ENCODE measurements at regions not wholly inside any gene's neighbourhood (a gene's known extent, or its start where the extent isn't known, plus 50 kb on each side); places are given as distances from the start of the nearest gene placed in this dataset.
"Not testable (repeated sequence)": the region's sequence is repeated elsewhere in the genome, so short reads cannot be mapped to it uniquely, and the experiment has no call there.

DNA sequence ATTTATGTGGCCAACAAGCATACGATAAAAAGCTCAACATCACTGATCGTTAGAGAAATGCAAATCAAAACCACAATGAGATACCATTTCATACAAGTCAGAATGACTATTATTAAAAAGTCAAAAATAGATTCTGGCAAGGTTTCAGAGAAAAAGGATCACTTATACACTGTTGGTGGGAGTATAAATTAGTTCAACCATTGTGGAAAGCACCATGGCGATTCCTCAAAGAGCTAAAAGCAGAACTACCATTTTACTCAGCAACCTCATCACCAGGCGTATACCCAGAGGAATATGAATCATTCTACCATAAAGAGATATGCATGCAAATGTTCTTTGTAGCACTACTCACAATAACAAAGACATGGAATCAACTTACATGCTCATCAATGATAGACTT is 478.7 kb upstream of the GALNTL6 start:
- no peak overlapping the region for H3K9ac ChIP-seq (ENCODE audit: low read depth in 1 of 2, low read length in 2 of 2)
- H3K4me1 ChIP-seq (ENCODE audit: control insufficient read depth in 2 of 2, insufficient read depth in 2 of 2, low read length in 2 of 2), result no peaks in the 10 kb centered on the region
- no peaks in the 10 kb centered on the region for H3K36me3 ChIP-seq (ENCODE audit: control insufficient read depth in 2 of 2, insufficient read depth in 2 of 2, low read length in 2 of 2)
- H3K9me3 ChIP-seq (ENCODE audit: control insufficient read depth in 2 of 2, low read length in 2 of 2), result no peaks in the 10 kb centered on the region
- no peaks in the 10 kb centered on the region for H3K27me3 ChIP-seq (ENCODE audit: control insufficient read depth in 2 of 2, insufficient read depth in 2 of 2, low read length in 2 of 2)
- no peak overlapping the region for H3K27ac ChIP-seq (ENCODE audit: low read depth in 2 of 2, low read length in 2 of 2)
- no peak overlapping the region for H3K4me3 ChIP-seq (ENCODE audit: low read length in 2 of 2)

- no peaks in the 10 kb centered on the region for H3K36me3 ChIP-seq (ENCODE audit: control insufficient read depth in 2 of 2, insufficient read depth in 2 of 2, low read length in 2 of 2)
- no peak overlapping the region for H3K27ac ChIP-seq (ENCODE audit: low read depth in 2 of 2, low read length in 2 of 2)
- no peaks in the 10 kb centered on the region for H3K27me3 ChIP-seq (ENCODE audit: control insufficient read depth in 2 of 2, insufficient read depth in 2 of 2, low read length in 2 of 2)
- H3K4me1 ChIP-seq (ENCODE audit: control insufficient read depth in 2 of 2, insufficient read depth in 2 of 2, low read length in 2 of 2), result no peaks in the 10 kb centered on the region
- no peak overlapping the region for H3K9ac ChIP-seq (ENCODE audit: low read depth in 1 of 2, low read length in 2 of 2)
- no peak overlapping the region for H3K4me3 ChIP-seq (ENCODE audit: low read length in 2 of 2)
- no peaks in the 10 kb centered on the region for H3K9me3 ChIP-seq (ENCODE audit: control insufficient read depth in 2 of 2, low read length in 2 of 2)
Measured at GRCh38 chr4:171308661-171309060, 504.5 kb upstream of the GALNTL6 start.

DNA sequence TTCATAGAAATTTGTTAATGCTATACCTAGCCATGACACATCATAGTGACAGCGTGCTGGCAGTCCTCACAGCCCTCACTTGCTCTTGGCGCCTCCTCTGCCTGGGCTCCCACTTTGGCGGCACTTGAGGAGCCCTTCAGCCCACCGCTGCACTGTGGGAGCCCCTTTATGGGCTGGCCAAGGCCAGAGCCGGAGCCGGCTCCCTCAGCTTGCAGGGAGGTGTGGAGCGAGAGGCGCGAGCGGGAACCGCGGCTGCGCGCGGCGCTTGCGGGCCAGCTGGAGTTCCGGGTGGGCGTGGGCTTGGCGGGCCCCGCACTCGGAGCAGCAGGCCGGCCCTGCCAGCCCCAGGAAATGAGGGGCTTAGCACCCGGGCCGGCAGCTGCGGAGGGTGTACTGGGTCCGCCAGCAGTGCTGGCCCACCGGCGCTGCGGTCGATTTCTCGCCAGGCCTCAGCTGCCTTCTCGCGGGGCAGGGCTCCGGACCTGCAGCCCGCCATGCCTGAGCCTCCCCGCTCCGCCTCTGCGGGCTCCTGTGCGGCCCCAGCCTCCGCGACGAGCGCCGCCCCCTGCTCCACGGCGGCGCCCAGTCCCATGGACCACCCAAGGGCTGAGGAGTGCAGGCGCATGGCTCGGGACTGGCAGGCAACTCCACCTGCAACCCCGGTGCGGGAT is 515.0 kb upstream of the GALNTL6 start:
- not testable (repeated sequence) for H3K9ac ChIP-seq (ENCODE audit: low read depth in 1 of 2, low read length in 2 of 2); H3K27me3 ChIP-seq (ENCODE audit: control insufficient read depth in 2 of 2, insufficient read depth in 2 of 2, low read length in 2 of 2); H3K36me3 ChIP-seq (ENCODE audit: control insufficient read depth in 2 of 2, insufficient read depth in 2 of 2, low read length in 2 of 2); H3K9me3 ChIP-seq (ENCODE audit: control insufficient read depth in 2 of 2, low read length in 2 of 2); H3K27ac ChIP-seq (ENCODE audit: low read depth in 2 of 2, low read length in 2 of 2); H3K4me1 ChIP-seq (ENCODE audit: control insufficient read depth in 2 of 2, insufficient read depth in 2 of 2, low read length in 2 of 2); H3K4me3 ChIP-seq (ENCODE audit: low read length in 2 of 2)

DNA sequence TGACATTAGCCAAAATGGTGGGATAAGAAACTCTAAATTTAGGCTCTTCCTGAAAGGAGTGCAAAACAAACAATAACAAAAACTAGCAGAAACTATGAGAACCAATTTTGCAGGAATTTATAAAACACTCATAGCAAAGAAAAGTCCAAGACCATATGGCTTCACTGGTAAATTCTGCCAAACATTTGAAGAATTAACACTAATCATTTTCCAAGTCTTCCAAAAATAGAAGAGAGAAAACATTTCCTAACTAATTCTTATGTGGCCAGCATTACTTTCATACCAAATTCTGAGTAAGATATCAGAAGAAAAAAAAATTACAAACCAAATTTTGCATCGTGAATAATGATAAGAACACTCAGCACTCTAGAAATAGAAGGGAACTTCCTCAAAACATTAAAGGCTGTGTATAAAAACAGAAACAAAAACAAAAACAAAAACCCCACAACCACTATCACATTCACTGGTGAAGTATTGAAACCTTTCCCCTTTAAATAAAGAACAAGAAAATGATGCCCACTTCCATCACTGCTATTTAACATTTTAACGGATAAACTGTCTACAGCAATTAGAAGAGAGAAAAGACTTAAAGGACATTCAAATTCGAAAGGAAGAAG is 524.3 kb upstream of the GALNTL6 start:
- no peaks in the 10 kb centered on the region for H3K4me1 ChIP-seq (ENCODE audit: control insufficient read depth in 2 of 2, insufficient read depth in 2 of 2, low read length in 2 of 2)
- no peak overlapping the region for H3K4me3 ChIP-seq (ENCODE audit: low read length in 2 of 2)
- H3K9ac ChIP-seq (ENCODE audit: low read depth in 1 of 2, low read length in 2 of 2), result no peak overlapping the region
- H3K36me3 ChIP-seq (ENCODE audit: control insufficient read depth in 2 of 2, insufficient read depth in 2 of 2, low read length in 2 of 2), result no peaks in the 10 kb centered on the region
- H3K27me3 ChIP-seq (ENCODE audit: control insufficient read depth in 2 of 2, insufficient read depth in 2 of 2, low read length in 2 of 2), result no peaks in the 10 kb centered on the region
- no peak overlapping the region for H3K27ac ChIP-seq (ENCODE audit: low read depth in 2 of 2, low read length in 2 of 2)
- H3K9me3 ChIP-seq (ENCODE audit: control insufficient read depth in 2 of 2, low read length in 2 of 2), result no peaks in the 10 kb centered on the region

- no peak overlapping the region for H3K27ac ChIP-seq (ENCODE audit: low read depth in 2 of 2, low read length in 2 of 2)
- H3K9me3 ChIP-seq (ENCODE audit: control insufficient read depth in 2 of 2, low read length in 2 of 2), result no peaks in the 10 kb centered on the region
- H3K4me1 ChIP-seq (ENCODE audit: control insufficient read depth in 2 of 2, insufficient read depth in 2 of 2, low read length in 2 of 2), result no peaks in the 10 kb centered on the region
- no peaks in the 10 kb centered on the region for H3K27me3 ChIP-seq (ENCODE audit: control insufficient read depth in 2 of 2, insufficient read depth in 2 of 2, low read length in 2 of 2)
- H3K4me3 ChIP-seq (ENCODE audit: low read length in 2 of 2), result no peak overlapping the region
- H3K9ac ChIP-seq (ENCODE audit: low read depth in 1 of 2, low read length in 2 of 2), result no peak overlapping the region
- no peaks in the 10 kb centered on the region for H3K36me3 ChIP-seq (ENCODE audit: control insufficient read depth in 2 of 2, insufficient read depth in 2 of 2, low read length in 2 of 2)
Measured at GRCh38 chr4:171281359-171281758, 531.8 kb upstream of the GALNTL6 start.

DNA sequence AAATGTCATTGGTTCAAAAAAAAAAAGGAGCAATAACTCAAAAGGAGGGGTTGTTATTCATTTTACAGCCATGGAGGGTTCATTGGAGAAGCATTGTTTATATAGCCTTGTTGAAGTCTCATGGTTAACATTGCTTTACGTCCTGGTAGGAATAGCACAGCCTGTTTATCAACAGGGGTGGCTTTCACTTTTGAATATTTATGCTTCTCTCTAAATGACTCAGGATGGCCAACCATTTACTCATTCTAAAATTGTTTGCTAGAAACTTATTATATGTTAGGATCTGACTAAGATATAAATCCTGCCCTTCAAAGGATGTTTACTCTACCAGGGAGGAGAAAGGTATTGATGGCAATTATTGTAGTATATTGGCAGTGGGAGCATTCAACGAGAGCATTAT is 534.1 kb upstream of the GALNTL6 start:
- no peak overlapping the region for H3K9ac ChIP-seq (ENCODE audit: low read depth in 1 of 2, low read length in 2 of 2)
- H3K4me1 ChIP-seq (ENCODE audit: control insufficient read depth in 2 of 2, insufficient read depth in 2 of 2, low read length in 2 of 2), result no peaks in the 10 kb centered on the region
- H3K27ac ChIP-seq (ENCODE audit: low read depth in 2 of 2, low read length in 2 of 2), result no peak overlapping the region
- no peaks in the 10 kb centered on the region for H3K36me3 ChIP-seq (ENCODE audit: control insufficient read depth in 2 of 2, insufficient read depth in 2 of 2, low read length in 2 of 2)
- H3K4me3 ChIP-seq (ENCODE audit: low read length in 2 of 2), result no peak overlapping the region
- no peaks in the 10 kb centered on the region for H3K9me3 ChIP-seq (ENCODE audit: control insufficient read depth in 2 of 2, low read length in 2 of 2)
- no peaks in the 10 kb centered on the region for H3K27me3 ChIP-seq (ENCODE audit: control insufficient read depth in 2 of 2, insufficient read depth in 2 of 2, low read length in 2 of 2)

DNA sequence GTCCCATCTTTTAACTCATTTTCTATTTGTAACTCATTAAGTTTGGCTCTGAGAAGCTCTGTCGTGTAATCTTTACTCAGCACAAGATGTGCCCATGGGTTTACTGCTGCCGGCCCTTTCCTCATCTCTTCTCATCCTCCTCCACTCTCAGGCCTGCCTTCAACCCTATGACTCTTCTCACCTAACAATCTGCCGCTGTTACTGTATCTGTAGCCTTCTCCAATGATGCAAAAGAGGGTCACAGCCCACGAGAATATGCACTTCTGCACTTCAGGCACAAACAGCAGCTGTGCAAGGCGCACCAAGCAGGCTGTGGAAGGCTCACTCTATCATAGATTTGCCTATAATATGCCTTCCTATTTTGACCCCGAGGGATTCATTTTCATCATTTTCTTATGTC is 546.5 kb upstream of the GALNTL6 start:
- H3K4me3 ChIP-seq (ENCODE audit: low read length in 2 of 2), result no peak overlapping the region
- H3K27ac ChIP-seq (ENCODE audit: low read depth in 2 of 2, low read length in 2 of 2), result no peak overlapping the region
- no peaks in the 10 kb centered on the region for H3K4me1 ChIP-seq (ENCODE audit: control insufficient read depth in 2 of 2, insufficient read depth in 2 of 2, low read length in 2 of 2)
- no peaks in the 10 kb centered on the region for H3K36me3 ChIP-seq (ENCODE audit: control insufficient read depth in 2 of 2, insufficient read depth in 2 of 2, low read length in 2 of 2)
- H3K27me3 ChIP-seq (ENCODE audit: control insufficient read depth in 2 of 2, insufficient read depth in 2 of 2, low read length in 2 of 2), result no peaks in the 10 kb centered on the region
- H3K9ac ChIP-seq (ENCODE audit: low read depth in 1 of 2, low read length in 2 of 2), result no peak overlapping the region
- no peaks in the 10 kb centered on the region for H3K9me3 ChIP-seq (ENCODE audit: control insufficient read depth in 2 of 2, low read length in 2 of 2)

DNA sequence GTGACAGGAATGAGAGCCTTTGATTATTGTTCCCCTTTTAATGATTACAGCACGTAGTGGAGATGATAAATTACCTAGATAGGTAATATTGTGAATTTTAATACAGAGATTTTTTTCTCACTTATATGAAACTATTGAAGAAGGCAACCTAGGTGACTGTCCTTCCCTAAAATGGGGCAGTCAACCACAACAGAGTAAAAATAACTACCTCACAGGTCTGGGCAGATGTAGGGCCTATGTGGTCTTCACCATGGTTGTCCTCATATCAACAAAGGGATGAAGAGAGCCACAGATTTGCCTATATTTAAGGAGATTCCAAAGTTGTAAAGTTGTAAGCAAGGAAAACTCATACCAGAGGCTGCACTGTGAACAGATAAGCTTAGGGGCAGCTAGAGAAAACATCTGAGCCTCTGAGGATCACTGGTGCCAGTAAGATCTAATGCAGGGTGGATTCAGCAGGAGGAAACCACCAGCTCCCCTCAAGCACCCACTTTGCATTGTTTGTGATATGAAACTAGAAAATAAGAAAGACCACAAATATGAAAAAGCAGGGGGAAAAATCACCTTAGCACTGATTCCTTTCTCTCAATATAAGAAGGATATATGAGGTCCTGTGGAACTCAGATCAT is 547.9 kb upstream of the GALNTL6 start:
- Histone ChIP-seq H3K4me1 (ENCODE audit: control insufficient read depth in 2 of 2, insufficient read depth in 2 of 2, low read length in 2 of 2) (no peaks in the 10 kb centered on the region), H3K27me3 (ENCODE audit: control insufficient read depth in 2 of 2, insufficient read depth in 2 of 2, low read length in 2 of 2) (no peaks in the 10 kb centered on the region), H3K4me3 (ENCODE audit: low read length in 2 of 2) (no peak overlapping the region), H3K9me3 (ENCODE audit: control insufficient read depth in 2 of 2, low read length in 2 of 2) (no peaks in the 10 kb centered on the region), H3K36me3 (ENCODE audit: control insufficient read depth in 2 of 2, insufficient read depth in 2 of 2, low read length in 2 of 2) (no peaks in the 10 kb centered on the region), H3K9ac (ENCODE audit: low read depth in 1 of 2, low read length in 2 of 2) (no peak overlapping the region), H3K27ac (ENCODE audit: low read depth in 2 of 2, low read length in 2 of 2) (no peak overlapping the region)

GRCh38 chr4:171256223-171256622 is 557.0 kb upstream of the GALNTL6 start:
- no peak overlapping the region for H3K9ac ChIP-seq (ENCODE audit: low read depth in 1 of 2, low read length in 2 of 2)
- no peak overlapping the region for H3K27ac ChIP-seq (ENCODE audit: low read depth in 2 of 2, low read length in 2 of 2)
- H3K36me3 ChIP-seq (ENCODE audit: control insufficient read depth in 2 of 2, insufficient read depth in 2 of 2, low read length in 2 of 2), result no peaks in the 10 kb centered on the region
- H3K4me3 ChIP-seq (ENCODE audit: low read length in 2 of 2), result no peak overlapping the region
- no peaks in the 10 kb centered on the region for H3K9me3 ChIP-seq (ENCODE audit: control insufficient read depth in 2 of 2, low read length in 2 of 2)
- H3K27me3 ChIP-seq (ENCODE audit: control insufficient read depth in 2 of 2, insufficient read depth in 2 of 2, low read length in 2 of 2), result no peaks in the 10 kb centered on the region
- no peaks in the 10 kb centered on the region for H3K4me1 ChIP-seq (ENCODE audit: control insufficient read depth in 2 of 2, insufficient read depth in 2 of 2, low read length in 2 of 2)

GRCh38 chr4:171246948-171247347 is 566.3 kb upstream of the GALNTL6 start:
- Histone ChIP-seq H3K9ac (ENCODE audit: low read depth in 1 of 2, low read length in 2 of 2) (no peak overlapping the region), H3K9me3 (ENCODE audit: control insufficient read depth in 2 of 2, low read length in 2 of 2) (no peaks in the 10 kb centered on the region), H3K4me1 (ENCODE audit: control insufficient read depth in 2 of 2, insufficient read depth in 2 of 2, low read length in 2 of 2) (no peaks in the 10 kb centered on the region), H3K27ac (ENCODE audit: low read depth in 2 of 2, low read length in 2 of 2) (no peak overlapping the region), H3K36me3 (ENCODE audit: control insufficient read depth in 2 of 2, insufficient read depth in 2 of 2, low read length in 2 of 2) (no peaks in the 10 kb centered on the region), H3K27me3 (ENCODE audit: control insufficient read depth in 2 of 2, insufficient read depth in 2 of 2, low read length in 2 of 2) (no peaks in the 10 kb centered on the region), H3K4me3 (ENCODE audit: low read length in 2 of 2) (no peak overlapping the region)

All from mucosa of rectum (tissue), 2 donors.